GM21529 (cell line): ENCODE measurements at regions not wholly inside any gene's neighbourhood (a gene's known extent, or its start where the extent isn't known, plus 50 kb on each side); places are given as distances from the start of the nearest gene placed in this dataset.

Experiments used
- ATAC-seq: cut with Tn5 transposase; IDR thresholded peaks from one replicate; pipeline ENCODE4 v1.9.1; 2021; ENCODE audit not compliant: unreplicated experiment

DNA sequence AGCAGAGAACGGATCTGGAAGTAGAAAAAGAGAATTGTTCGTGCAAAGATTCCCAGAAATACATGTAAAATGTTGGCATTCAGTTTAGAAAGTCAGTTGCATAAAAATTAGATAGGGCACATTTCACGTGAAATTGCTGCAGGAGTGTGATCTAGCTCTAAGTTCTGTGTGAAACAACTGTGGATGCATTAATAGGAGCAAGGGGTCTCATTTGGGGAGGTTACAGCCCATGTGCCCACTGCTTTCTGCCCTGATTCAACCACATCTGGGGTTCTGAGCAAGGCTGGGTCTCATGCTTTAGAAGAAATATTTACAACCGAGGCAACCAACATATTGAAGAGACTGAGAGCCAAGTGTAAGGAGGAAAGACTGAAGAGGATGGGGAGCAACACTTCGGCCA is 639.0 kb downstream of the BCOR start:
- ATAC-seq: no peak

DNA sequence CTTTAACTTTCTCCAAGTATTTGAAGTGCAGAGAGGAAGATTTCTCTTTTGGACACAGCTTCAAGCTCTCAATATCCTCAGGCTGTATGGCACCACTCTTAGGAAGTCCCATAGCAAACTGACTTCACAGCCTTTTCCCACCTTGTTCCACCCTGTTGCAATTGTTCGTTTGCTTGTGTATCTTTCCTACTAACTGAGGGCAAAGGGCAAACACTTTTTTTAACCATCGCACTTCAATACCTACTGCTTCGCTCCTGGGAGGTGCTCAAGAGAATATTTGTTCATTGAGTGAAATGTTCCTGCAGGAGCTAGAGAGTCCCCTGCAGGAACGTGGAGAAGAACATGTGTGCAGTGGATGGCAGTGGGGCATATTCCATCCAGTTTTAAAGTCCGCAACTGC is 638.6 kb downstream of the BCOR start:
- ATAC-seq: no peak

DNA sequence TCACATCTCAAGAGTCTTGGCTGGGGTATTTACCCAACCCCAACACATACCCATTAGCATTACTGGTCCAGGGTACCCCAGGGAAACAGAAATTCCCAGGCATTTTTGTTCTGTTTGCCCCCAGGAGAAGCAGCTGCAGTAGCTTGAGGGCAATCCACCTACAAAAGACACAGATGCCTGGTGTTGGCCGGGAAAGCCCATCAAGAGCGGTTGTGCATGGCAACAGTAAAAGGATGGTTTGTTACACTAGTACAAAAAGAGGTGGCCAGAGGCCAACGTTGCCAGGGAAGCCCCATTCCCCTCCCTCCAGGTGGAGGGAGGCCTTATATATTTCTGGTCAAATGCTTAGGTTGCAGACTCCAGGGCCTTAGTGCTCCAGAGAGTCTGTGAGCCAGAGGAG is 637.8 kb downstream of the BCOR start:
- ATAC-seq: no peak

DNA sequence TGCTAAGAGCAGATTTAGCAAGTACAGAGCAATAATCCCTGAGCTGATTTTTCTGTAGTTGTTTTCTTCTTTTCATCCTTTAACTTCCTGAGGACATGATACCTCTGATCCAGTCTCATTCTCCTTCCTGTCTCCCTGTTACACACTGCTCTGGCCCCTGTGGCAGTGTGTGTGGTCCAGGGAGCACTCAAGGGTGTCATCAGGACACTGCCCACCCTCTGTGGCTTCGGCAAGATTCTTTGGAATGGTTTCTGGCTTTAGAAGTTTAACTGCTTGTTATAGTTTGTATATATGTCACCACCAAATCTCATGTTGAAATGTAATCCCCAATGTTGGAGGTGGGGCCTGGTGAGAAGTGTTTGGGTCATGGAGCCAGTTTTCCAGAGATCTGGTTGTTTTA is 637.3 kb downstream of the BCOR start:
- ATAC-seq: no peak

DNA sequence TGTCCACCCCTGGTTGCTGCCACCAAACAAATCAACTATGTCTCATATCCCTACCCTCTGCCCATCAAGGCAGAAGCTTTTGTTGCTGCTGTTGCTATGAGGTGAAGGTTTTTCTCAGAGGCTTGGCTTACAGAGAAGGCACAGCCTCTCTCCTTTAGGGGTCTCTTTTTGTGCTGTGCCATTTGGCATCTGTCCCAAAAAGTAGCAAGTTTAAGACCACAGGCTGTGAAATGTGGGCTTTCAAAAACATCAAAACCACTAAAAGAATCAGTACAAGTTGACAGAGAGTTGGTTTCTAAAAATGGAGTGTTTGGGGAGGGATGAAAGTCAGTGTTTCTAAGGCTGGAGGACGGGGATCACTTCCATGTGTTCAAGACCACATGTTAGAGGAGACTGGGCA is 634.9 kb downstream of the BCOR start:
- ATAC-seq: no peak

DNA sequence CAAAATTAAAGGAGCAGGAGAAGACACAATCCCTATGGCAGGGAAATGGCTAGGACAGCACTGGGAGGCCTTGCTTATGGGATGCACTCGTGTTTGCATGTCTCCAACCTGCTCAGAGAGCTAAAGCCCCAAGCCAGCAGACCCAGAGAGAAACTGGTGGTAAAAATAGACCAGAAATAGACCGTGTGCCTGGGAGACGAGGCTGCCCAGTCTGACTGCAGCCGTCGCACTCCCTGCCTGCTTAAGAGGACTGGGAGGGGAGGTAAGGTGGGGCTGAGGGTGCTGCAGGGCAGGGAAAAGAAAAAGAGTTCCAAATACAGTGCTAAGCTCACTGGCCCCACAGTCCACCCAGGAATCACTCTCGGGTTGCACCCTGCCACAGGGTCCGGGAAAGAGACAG is 633.5 kb downstream of the BCOR start:
- no peak for ATAC-seq

DNA sequence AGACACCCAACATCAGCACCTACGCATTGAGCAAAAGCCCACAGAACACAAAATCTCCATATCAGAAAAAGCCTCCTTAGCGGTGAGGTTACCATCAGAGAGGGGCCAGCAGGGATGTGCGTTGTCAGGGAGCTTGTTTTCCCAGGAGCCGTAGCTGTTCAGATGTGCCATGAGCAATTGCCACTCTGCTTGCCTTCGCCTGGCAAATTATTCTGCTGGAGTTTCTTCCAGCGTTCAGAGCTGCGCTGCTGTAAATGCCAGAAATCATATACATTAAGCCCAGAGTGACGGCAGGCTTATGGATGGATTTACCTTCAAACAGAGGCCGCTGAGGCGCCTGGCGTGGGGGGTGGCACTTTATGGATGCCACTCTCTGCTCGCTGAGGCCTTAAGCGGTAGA is 632.3 kb downstream of the BCOR start:
- no peak for ATAC-seq

DNA sequence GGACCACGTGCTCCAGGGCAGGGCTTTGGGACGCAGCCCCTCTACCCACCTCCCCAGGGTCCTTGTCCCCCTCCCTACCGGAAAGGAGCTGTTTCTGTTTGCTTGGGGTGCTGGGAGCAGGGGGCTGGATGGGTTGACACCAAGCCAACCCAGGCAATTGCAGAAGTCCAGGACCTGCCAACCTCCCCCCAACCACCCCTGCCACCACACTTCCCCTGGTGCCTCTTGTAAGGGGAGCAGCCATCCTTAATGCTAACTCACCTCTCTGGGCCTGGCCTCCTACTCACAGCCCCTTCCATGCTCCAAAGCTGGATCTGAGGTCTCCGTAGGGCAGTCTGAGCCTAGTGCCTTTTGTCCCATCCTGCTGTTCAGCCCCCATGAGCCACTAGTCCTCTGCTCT is 631.9 kb downstream of the BCOR start:
- ATAC-seq: no peak

DNA sequence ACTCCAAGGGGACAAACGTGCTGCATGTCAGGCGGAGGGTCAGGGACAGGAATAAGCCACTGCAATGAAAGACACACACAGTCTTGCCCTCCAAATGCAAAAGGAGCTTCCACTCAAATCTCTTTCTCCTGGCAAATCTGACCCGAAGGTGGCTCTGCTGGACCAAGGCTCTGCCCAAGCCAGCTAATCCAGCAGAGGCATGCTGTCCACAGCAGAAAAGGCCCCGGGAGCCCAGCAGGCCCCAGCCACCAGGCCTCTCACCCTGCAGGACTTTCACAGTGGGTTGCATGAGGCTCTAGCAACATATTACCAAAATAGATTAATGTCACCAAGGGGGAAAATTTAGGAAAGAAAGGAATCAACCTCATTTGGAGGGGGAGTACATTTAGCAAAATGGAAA is 628.6 kb downstream of the BCOR start:
- ATAC-seq: no peak

DNA sequence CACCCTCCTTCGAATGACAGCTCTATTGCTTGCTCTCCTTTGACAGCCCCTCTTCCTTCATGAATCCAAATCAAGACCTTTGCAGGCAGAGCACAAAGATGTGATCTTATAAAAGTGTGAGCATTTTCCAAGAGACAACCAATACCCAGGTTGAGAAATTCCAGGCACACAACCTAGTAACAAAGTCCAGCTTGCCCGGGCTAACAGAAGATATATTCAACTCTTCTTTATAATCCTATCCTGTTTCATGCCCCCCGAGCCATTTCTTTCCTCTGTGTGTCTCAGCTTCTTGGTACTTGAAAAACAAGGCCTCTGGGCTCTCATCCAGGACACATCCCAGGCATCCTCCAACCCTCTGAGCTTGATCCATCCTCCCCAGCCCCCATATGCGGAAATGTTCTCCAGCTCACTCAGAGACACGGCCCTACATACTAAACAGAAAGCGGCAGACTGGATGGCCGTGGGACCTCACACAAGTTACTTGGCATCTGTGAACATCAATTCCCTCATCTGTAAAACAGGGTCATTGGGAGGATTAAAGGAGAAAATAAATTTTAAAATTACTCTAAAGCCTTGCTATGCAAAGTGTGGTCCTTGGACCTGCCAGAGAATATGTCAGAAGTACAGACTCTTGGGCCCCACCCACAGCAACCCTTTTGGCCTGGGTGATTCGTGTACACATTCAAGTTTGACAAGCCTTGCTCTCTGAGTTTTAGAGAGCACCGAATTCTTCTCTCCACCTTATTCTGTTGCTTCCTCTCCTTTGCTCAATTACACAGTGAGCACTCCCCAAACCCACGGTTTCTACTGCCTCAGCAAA is 627.0 kb downstream of the BCOR start:
- ATAC-seq: no peak

DNA sequence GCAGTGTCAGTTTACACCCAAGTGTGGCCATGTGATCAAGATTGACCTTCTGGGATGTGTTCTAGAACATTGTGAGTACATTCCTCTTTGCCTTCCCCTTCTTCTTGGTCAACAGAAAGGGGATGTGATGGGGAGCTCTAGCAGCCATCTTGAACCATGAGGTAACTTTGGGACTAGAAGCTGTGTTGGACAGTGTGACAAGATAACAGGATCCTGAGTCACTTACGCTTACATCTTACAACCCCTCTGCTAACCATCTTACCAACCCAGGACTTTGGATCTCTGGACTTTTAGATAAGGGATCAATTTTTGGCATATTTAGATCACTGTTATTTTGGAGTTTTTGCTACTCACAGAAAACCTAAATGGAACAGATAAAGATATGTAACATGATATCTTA is 625.6 kb downstream of the BCOR start:
- no peak for ATAC-seq

DNA sequence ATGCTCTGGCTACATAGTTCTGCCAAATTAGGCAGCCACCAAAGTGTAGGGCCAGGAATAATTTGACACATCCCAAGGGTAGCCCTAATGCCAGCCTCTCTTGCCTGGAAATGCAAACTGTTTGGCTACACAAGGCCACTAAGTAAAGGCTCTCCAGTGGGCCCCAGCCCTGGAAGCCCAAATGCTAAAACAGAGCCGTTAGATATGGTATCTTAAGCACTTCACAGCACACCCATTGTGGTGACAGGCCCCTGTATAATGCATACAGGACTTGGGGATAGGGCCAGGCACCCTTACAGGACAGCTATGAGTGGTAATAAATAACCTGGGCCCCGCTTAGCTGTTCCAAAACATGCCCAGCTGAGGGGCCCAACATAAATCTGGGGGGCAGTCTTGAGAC is 623.9 kb downstream of the BCOR start:
- ATAC-seq: no peak

DNA sequence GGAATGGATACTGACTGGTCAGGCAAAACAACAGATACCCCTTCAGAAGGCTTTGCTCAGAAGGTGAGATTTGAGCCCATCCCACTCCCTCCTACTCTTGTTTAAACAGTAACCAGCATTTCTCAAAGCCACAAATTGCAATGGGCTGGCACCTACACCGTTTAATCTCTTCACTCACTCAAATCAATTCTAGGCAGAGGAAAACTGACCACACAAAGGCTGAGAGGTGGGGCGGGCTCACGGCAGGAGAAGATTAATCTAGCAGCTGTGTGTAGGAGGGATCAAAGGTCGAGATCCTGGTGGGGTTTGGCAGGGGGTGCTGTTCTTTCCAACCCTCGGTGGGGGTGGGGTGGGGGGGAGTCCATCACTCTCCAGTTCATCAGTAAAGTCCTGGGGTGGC is 622.4 kb downstream of the BCOR start:
- no peak for ATAC-seq

DNA sequence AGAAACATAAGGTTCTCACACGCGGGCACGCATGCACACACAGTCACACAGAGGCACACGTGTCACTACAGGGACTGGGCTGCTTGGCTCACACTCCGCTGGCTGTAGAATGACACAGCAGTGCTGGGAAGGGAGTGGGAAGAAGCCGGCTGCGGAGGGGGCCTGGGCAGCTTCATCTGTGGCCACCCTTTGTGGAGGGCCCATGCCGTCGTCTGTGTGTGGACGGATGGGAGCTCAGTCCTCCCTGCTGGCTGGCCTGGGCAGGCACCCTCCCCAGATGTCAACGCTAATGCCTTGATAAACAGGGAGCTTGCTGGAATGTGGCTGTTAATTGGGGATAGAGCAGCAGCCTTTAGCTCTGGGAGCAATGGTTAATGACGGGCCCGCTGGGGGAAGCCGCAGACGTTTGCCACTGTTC is 621.1 kb downstream of the BCOR start:
- ATAC-seq: no peak

DNA sequence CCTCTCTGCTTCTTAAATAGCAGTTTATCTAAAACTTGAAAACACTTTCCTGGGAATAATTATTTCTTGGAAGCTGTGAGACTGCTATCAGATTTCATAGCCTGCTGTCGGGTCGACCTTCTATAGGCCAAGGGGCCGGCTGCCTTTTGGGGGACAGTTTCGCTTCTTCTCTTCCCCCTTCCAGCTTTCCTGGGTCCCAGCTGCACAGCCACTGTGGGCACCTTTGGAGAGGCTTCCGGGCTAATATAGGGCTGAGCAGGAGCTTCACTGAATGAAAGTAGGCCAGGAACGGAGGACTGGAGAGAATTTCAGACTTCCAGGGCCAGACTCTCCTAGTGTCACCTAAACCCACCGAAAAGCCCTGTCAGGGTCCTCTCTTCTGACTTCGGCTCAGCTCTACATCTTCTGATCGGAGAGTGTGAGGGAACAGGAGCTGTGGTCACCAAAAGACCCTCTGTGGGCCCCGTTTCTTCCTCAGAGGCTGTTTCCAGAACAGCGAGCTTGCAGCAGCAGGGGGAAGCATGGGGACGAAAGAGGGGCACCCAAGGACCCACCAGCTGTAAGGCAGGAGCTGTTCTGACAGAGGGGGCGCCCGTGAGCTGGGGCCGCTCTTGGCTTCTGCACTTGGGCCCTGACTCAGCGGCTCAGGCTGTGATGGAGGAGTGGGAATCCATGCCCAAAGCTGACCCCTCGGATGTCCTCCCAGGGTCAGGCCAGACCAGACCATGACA is 620.6 kb downstream of the BCOR start:
- ATAC-seq: no peak

DNA sequence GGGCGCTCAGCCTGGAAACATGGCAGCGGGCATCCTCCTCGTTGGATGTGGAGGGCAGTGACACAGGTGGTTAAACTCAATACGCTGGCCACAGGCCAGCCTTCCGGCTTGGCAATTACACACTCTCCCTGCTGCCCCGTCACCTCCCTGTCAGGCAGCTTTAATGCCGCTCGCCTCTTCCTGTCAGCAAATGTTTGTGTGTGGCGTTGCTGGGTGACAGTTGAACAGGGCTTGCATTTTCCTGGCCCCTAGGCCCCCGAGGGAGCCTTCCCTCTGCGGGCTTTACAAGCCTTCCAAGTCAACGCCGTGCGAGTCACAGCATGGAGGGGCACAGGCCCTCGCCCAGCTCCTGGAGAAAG is 620.0 kb downstream of the BCOR start:
- ATAC-seq: no peak

DNA sequence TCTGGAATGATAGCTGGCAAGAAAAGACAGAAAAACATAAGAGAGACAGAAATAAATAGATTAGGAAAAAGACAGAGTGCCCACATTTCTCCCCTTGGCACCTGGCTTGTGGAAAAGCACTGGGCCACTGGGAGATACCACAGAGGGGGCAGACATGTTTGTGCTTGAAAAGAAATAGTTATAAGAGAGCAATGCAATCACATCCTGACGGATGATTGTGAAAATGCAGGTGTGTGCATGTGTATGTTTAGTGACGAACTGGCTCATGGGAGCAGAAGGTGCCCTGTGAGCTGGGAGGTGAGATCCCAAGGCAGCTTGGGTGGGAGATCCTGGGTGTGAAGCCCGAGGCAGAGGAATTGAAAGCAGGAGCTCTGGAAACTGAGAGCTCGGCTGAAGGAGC is 617.9 kb downstream of the BCOR start:
- no peak for ATAC-seq

DNA sequence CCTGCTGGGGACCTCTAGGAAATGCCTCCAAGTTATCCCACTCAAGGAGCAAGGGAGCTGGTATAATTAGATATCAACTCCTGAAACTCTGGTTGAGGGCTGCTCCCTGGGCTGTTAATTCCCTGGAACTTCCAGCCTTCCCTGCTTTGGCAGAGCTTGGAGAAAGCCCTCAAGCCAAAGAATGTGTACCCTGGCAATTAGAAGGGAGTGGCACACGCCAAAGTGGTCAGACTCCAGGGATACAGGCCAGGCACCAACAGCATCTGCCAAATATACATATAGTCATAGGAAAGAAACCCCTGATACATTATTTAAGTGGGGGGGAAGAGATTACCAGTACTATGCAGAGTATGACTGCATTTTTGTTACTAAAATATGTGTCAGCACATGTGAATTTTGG is 616.8 kb downstream of the BCOR start:
- ATAC-seq: no peak

DNA sequence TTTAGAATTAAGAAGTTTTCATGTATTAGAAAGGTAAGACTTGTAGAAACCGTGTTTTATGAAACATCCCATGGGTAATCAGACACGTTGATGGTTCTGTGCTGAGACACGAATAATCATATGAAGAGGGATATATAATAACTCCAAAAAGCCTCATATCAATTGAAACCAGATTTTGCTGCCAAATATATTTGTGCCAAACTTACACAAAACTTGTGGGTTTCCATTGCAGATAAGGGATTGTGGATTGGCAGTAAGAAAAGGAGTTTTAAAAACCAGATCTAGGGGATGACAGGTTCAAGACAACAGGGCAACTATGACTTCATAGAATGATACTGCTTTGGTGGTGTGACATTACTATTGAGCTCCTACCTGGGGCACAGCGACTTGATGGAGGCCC is 616.1 kb downstream of the BCOR start:
- ATAC-seq: no peak

DNA sequence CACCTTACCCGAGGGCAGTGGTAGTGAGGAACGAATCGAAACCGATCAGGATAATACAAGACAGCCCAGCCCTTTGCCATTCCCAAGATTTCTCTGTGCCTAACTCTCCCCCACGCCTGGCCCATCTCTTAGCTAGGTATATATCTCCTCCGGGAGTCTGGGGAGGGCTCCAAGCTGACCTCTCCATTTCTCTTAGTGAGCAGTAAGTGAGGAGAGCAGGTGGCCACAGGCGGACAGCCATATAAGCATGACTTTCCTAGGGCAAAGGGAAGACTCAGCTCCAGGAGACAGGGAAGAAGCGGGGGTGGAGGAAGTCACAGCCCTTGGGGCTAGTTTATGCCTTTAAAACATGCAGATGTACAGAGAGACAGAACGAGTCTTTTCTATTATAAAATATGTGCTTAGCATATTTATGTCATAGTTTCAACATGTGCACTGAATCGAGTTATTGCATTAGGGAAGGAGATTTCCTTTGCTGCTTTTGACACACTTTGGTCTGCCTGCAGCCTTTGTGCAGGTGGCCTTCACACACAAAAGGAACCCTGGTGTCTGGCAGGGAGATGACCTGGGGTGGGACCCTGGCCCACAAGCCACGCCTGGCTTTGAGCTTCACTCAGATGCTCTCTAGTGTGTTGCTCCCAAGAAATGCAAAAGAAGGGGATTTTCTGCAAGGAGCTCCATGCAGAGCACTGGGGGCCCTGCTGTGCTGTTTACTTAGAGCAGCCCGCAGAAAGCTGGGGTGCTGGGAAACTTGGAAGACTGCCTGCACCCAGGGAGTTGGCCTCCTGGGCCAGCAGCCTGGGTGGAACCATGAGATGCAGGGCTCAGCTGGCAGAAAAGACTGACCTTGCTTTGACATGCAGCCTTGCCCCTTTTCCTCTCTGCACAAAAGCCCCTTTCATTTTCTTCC is 613.3 kb downstream of the BCOR start:
- no peak for ATAC-seq

DNA sequence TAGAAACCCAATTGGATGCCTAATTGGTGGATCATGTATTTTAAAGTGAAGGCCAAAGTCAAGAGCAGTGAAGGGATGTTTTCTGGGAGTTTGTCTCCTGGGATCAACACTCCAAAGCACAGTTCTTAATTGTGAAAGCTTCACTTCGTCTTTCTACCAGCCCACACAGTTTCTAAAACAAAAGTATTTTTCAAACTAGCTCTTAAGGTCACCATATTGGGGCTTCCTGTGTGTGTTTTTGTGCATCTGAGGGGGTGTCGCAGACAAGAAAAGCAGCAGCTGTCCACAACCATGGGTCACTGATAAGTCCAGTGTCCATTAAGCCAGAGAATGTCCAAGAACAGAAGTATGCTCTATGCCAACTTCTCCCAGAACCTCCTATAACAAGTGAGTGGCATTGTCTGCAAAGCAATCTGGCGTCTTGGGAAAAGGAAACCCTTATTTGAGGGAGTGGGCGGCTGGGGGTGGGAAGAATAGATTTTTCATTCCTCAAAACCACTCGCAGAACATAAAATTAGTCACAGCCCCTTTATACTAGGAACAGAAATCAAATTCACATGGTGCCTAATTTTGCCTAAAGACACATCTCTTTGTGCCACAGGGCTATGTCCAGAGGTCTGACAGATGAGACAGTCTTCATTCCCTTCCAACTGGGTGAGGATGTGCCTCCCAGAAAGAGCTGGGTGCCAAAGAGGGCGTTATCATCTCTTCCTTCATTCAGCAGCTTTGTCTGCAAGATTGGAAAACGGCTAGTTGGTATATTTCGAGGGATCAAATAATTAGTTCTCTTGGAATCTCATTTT is 610.4 kb downstream of the BCOR start:
- ATAC-seq: no peak
